ENCODE measurements at regions not wholly inside any gene's neighbourhood (a gene's known extent, or its start where the extent isn't known, plus 50 kb on each side); places are given as distances from the start of the nearest gene placed in this dataset.
"Not testable (repeated sequence)": the region's sequence is repeated elsewhere in the genome, so short reads cannot be mapped to it uniquely, and the experiment has no call there.

DNA sequence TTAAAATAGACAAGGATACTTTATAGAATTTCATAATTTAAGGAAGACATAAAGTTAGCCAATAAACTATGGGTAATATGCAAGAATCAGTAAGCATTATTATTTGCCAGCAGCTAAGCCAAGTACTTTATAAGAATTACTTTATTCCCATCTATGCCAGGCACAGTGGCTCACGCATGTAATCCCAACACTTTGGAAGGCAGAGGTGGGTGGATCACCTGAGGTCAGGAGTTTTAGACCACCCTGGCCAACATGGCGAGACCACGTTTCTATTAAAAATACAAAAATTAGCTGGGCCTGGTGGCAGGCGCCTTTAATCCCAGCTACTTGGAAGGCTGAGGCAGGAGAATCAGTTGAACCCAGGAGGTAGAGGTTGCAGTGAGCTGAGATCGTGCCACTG lies 4767.6 kb upstream of the OR11H1 start:
- WGBS (ENCODE audit: low lambda C conversion rate) = 9% methylated on average over 5 of the region's 5 CpGs
- POLR2A ChIA-PET = not testable (repeated sequence)

DNA sequence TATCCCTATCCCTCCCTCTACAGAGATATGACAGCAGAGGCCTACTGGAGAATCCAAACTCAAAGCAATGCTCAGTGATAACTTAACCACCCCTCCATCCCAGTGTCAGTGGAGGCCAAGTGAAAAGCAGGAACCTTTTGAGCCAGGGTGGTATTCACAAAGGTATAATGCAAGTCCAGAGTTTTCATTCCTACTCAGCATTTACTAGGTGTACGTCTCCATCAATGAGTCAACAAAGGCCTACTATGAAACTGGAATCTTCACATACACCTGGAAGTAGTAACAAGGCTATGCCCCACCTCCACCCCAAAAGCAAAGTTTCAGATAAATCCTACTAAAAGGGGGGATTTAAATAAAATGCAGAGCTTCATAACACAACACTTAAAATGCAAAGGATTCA lies 4761.7 kb upstream of the OR11H1 start:
- DNase-seq (ENCODE audit: low spot score); POLR2A ChIA-PET; BruUV-seq (replicated peaks); H3K9ac ChIP-seq (ENCODE audit: insufficient read depth, low read depth, low read length); H2AFZ ChIP-seq (ENCODE audit: low read length); FAIRE-seq; H3K4me2 ChIP-seq (ENCODE audit: low read depth, low read length); H3K27ac ChIP-seq (ENCODE audit: extremely low read length, insufficient read depth, low read length); H3K27me3 ChIP-seq (ENCODE audit: control insufficient read depth in 1 of 2, insufficient read depth in 2 of 2, low read length in 2 of 2); in situ Hi-C loops (cut with HindIII; ENCODE audit: extremely low pct_ligation_motif_present, low pct_unique_long_range_greater_than_20kb); H3K4me1 ChIP-seq (ENCODE audit: insufficient read depth, low read length); ATAC-seq; H3K79me2 ChIP-seq (ENCODE audit: insufficient read depth, low read length); intact Hi-C loops (cut with micrococcal nuclease; ENCODE audit: unreplicated experiment); H4K20me1 ChIP-seq (ENCODE audit: insufficient read depth, low read length); CTCF ChIA-PET (ENCODE audit: low intra/inter-chr PET ratio, low total read pairs); H3K36me3 ChIP-seq (replicated peaks in 1 of 2; ENCODE audit: control insufficient read depth in 1 of 2, insufficient read depth in 2 of 2, low read length in 2 of 2); H3K4me3 ChIP-seq (replicated peaks in 1 of 3; ENCODE audit: insufficient read depth in 1 of 3, low read depth in 2 of 3, low read length in 3 of 3): not testable (repeated sequence)
- 12% methylated on average over 1 of the region's 1 CpG for WGBS (ENCODE audit: low lambda C conversion rate)
- H3K9me3 ChIP-seq (ENCODE audit: low read length) = peaks cover 89% of the 10 kb centered on the region

More for the DNA sequence above, 4767.6 kb upstream of the OR11H1 start:
- ATAC-seq; CTCF ChIA-PET (ENCODE audit: low intra/inter-chr PET ratio, low total read pairs); FAIRE-seq; H3K9ac ChIP-seq (ENCODE audit: insufficient read depth, low read depth, low read length); DNase-seq (ENCODE audit: low spot score); intact Hi-C loops (cut with micrococcal nuclease; ENCODE audit: unreplicated experiment); BruUV-seq (replicated peaks); H3K27ac ChIP-seq (ENCODE audit: extremely low read length, insufficient read depth, low read length); H3K4me1 ChIP-seq (ENCODE audit: insufficient read depth, low read length); in situ Hi-C loops (cut with HindIII; ENCODE audit: extremely low pct_ligation_motif_present, low pct_unique_long_range_greater_than_20kb); H3K4me3 ChIP-seq (replicated peaks in 1 of 3; ENCODE audit: insufficient read depth in 1 of 3, low read depth in 2 of 3, low read length in 3 of 3); H3K79me2 ChIP-seq (ENCODE audit: insufficient read depth, low read length); H3K4me2 ChIP-seq (ENCODE audit: low read depth, low read length); H2AFZ ChIP-seq (ENCODE audit: low read length); H3K27me3 ChIP-seq (ENCODE audit: control insufficient read depth in 1 of 2, insufficient read depth in 2 of 2, low read length in 2 of 2); H4K20me1 ChIP-seq (ENCODE audit: insufficient read depth, low read length); H3K36me3 ChIP-seq (replicated peaks in 1 of 2; ENCODE audit: control insufficient read depth in 1 of 2, insufficient read depth in 2 of 2, low read length in 2 of 2): not testable (repeated sequence)
- peaks cover 81% of the 10 kb centered on the region for H3K9me3 ChIP-seq (ENCODE audit: low read length)

DNA sequence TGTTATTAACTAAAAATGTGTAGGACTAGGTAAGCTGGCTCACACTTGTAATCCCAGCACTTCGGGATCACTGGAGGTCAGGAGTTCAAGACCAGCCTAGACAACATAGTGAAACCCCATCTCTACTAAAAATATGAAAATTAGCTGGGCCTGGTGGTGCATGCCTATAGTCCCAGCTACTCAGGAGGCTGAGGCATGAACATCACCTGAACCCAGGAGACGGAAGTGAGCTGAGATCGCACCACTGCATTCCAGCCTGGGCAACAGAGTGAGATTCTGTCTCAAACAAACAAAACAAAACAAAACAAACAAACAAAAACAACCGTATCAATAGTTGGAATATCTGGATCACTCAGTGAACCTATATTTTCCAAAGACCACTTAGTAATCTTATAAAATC lies 4759.1 kb upstream of the OR11H1 start:
- BruUV-seq (replicated peaks); H4K20me1 ChIP-seq (ENCODE audit: insufficient read depth, low read length); intact Hi-C loops (cut with micrococcal nuclease; ENCODE audit: unreplicated experiment); H3K4me1 ChIP-seq (ENCODE audit: insufficient read depth, low read length); ATAC-seq; CTCF ChIA-PET (ENCODE audit: low intra/inter-chr PET ratio, low total read pairs); H2AFZ ChIP-seq (ENCODE audit: low read length); H3K9ac ChIP-seq (ENCODE audit: insufficient read depth, low read depth, low read length); H3K27ac ChIP-seq (ENCODE audit: extremely low read length, insufficient read depth, low read length); H3K36me3 ChIP-seq (replicated peaks in 1 of 2; ENCODE audit: control insufficient read depth in 1 of 2, insufficient read depth in 2 of 2, low read length in 2 of 2); DNase-seq (ENCODE audit: low spot score); H3K79me2 ChIP-seq (ENCODE audit: insufficient read depth, low read length); FAIRE-seq; H3K27me3 ChIP-seq (ENCODE audit: control insufficient read depth in 1 of 2, insufficient read depth in 2 of 2, low read length in 2 of 2); in situ Hi-C loops (cut with HindIII; ENCODE audit: extremely low pct_ligation_motif_present, low pct_unique_long_range_greater_than_20kb); H3K4me2 ChIP-seq (ENCODE audit: low read depth, low read length); H3K4me3 ChIP-seq (replicated peaks in 1 of 3; ENCODE audit: insufficient read depth in 1 of 3, low read depth in 2 of 3, low read length in 3 of 3); POLR2A ChIA-PET: not testable (repeated sequence)
- 19% methylated on average over 4 of the region's 4 CpGs for WGBS (ENCODE audit: low lambda C conversion rate)
- H3K9me3 ChIP-seq (ENCODE audit: low read length) = peaks cover 89% of the 10 kb centered on the region

DNA sequence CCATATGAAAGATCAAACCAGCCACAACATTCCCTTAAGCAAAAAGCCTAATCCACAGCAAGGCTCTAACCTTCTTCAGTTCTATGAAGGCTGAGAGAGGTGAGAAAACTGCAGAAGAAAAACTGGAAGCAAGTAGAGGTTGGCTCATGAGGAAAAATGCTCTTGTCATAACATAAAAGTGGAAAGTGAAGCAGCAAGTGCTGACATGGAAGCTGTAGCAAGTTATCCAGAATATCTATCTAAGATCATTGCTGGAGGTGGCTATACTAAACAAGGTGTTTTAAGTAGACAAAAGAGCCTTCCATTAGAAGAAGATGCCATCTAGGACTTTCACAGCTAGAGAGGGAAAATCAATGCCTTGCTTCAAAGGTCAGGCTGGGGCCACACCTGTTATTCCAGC lies 4756.2 kb upstream of the OR11H1 start:
- H3K9ac ChIP-seq (ENCODE audit: insufficient read depth, low read depth, low read length); H3K27me3 ChIP-seq (ENCODE audit: control insufficient read depth in 1 of 2, insufficient read depth in 2 of 2, low read length in 2 of 2); FAIRE-seq; H3K4me3 ChIP-seq (replicated peaks in 1 of 3; ENCODE audit: insufficient read depth in 1 of 3, low read depth in 2 of 3, low read length in 3 of 3); DNase-seq (ENCODE audit: low spot score); BruUV-seq (replicated peaks); in situ Hi-C loops (cut with HindIII; ENCODE audit: extremely low pct_ligation_motif_present, low pct_unique_long_range_greater_than_20kb); H3K36me3 ChIP-seq (replicated peaks in 1 of 2; ENCODE audit: control insufficient read depth in 1 of 2, insufficient read depth in 2 of 2, low read length in 2 of 2); intact Hi-C loops (cut with micrococcal nuclease; ENCODE audit: unreplicated experiment); H3K79me2 ChIP-seq (ENCODE audit: insufficient read depth, low read length); H4K20me1 ChIP-seq (ENCODE audit: insufficient read depth, low read length); CTCF ChIA-PET (ENCODE audit: low intra/inter-chr PET ratio, low total read pairs); H3K4me2 ChIP-seq (ENCODE audit: low read depth, low read length); POLR2A ChIA-PET; H2AFZ ChIP-seq (ENCODE audit: low read length); ATAC-seq; H3K27ac ChIP-seq (ENCODE audit: extremely low read length, insufficient read depth, low read length); H3K4me1 ChIP-seq (ENCODE audit: insufficient read depth, low read length): not testable (repeated sequence)
- peaks cover 92% of the 10 kb centered on the region for H3K9me3 ChIP-seq (ENCODE audit: low read length)

DNA sequence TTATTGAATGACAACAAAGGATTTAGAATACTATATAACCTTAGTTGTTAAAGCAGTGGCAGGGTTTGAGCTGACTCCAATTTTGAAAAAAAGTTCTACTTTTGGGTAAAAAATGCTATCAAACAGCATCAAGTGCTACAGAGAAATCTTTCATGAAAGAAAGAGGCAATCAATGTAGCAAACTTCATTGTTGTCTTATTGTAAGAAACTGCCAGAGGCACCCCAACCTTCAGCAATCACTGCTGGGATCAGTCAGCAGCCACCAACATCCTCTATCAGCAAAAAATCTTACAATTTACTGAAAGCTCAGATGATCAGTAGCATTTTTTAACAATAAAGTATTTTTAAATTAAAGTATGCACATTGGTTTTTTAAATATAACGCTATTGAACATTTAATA lies 4754.7 kb upstream of the OR11H1 start:
- H3K36me3 ChIP-seq (replicated peaks in 1 of 2; ENCODE audit: control insufficient read depth in 1 of 2, insufficient read depth in 2 of 2, low read length in 2 of 2); H4K20me1 ChIP-seq (ENCODE audit: insufficient read depth, low read length); H3K4me3 ChIP-seq (replicated peaks in 1 of 3; ENCODE audit: insufficient read depth in 1 of 3, low read depth in 2 of 3, low read length in 3 of 3); intact Hi-C loops (cut with micrococcal nuclease; ENCODE audit: unreplicated experiment); ATAC-seq; H3K9ac ChIP-seq (ENCODE audit: insufficient read depth, low read depth, low read length); DNase-seq (ENCODE audit: low spot score); H3K79me2 ChIP-seq (ENCODE audit: insufficient read depth, low read length); H3K27ac ChIP-seq (ENCODE audit: extremely low read length, insufficient read depth, low read length); in situ Hi-C loops (cut with HindIII; ENCODE audit: extremely low pct_ligation_motif_present, low pct_unique_long_range_greater_than_20kb); H2AFZ ChIP-seq (ENCODE audit: low read length); H3K4me1 ChIP-seq (ENCODE audit: insufficient read depth, low read length); FAIRE-seq; H3K27me3 ChIP-seq (ENCODE audit: control insufficient read depth in 1 of 2, insufficient read depth in 2 of 2, low read length in 2 of 2); CTCF ChIA-PET (ENCODE audit: low intra/inter-chr PET ratio, low total read pairs); BruUV-seq (replicated peaks); POLR2A ChIA-PET; H3K4me2 ChIP-seq (ENCODE audit: low read depth, low read length): not testable (repeated sequence)
- peaks cover 91% of the 10 kb centered on the region for H3K9me3 ChIP-seq (ENCODE audit: low read length)
- WGBS (ENCODE audit: low lambda C conversion rate) = 1% methylated on average over 1 of the region's 1 CpG
